ENCODE measurements at regions not wholly inside any gene's neighbourhood (a gene's known extent, or its start where the extent isn't known, plus 50 kb on each side); places are given as distances from the start of the nearest gene placed in this dataset.
"Not testable (repeated sequence)": the region's sequence is repeated elsewhere in the genome, so short reads cannot be mapped to it uniquely, and the experiment has no call there.

- in situ Hi-C loops (cut with MboI; ENCODE audit: low sequenced_read_pairs), result no loop called here
Observed at GRCh38 chr2:41222593-41222992, 770.7 kb upstream of the SLC8A1 start.

DNA sequence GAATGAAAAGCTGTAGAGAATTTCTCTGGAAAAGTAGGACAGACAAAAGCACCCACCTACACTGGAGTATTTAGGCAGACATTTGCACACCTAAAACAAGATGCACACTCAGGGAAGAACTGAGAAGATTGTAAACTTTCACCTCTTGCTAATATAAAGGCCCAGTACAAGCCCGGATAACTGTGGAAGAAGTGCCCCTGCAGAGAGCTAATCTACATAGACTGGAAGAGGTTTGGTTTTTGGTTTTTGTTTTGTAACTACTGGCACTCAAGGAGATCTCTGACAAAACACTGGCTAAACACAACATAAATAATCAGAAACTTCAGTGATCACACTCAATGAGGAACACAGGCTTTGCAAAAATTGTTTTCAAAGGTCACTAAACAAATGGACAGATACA lies 782.2 kb upstream of the SLC8A1 start:
- in situ Hi-C loops (cut with MboI; ENCODE audit: low sequenced_read_pairs), result no loop called here

- in situ Hi-C loops (cut with MboI; ENCODE audit: low sequenced_read_pairs), result no loop called here
Observed at GRCh38 chr2:41241325-41242000, 789.6 kb upstream of the SLC8A1 start.

DNA sequence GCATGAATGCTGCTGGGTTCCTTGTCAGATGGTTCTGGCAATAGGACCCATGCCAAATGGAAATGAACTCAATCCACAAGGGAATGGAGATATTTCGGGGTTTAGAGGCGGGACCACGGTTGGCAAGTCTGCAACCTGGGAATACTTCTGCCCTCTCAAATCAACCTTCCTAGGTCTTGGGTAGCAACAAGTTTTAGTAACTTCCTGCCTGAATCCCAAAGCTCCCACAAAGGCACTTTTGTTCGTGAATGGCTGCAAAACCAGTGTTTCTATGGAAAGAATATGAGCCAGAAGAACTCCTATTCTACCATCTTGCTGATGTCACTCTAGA lies 790.1 kb upstream of the SLC8A1 start:
- in situ Hi-C loops (cut with MboI; ENCODE audit: low sequenced_read_pairs), result no loop called here

DNA sequence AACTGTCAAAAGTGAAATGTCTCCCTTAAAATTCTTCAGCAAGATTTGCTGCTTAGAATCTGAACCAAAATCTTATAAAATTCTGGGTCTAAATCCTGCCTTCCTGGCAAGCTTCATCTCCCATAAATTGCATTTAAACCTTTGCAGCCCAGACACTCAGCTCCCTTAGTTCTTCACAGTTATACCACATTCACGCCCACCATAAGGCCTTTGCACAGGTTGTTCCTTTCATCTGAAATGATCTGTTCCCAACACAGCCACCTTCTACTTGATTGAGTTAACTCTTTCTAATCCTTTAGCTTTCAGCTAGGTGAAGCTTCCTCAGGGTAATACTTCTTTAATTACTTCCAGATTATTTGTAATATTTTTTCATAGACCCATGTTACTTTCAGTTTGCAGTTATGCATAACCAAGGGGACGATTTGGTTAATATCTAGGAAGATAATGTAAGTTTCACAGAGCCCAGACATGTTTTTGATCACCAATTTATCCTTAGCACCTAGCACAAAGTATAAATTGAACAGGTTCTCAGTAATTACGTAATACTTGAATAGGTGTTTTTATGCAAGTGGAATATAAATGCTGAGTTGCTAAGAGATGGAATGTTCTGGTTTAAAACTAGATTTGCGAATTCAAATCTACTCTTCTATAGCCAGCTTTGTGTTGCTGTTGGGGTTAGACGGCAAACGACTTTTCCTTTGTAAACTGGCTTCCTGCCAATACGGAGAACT lies 779.7 kb upstream of the PKDCC start:
- in situ Hi-C loops (cut with MboI; ENCODE audit: low sequenced_read_pairs), result no loop called here

DNA sequence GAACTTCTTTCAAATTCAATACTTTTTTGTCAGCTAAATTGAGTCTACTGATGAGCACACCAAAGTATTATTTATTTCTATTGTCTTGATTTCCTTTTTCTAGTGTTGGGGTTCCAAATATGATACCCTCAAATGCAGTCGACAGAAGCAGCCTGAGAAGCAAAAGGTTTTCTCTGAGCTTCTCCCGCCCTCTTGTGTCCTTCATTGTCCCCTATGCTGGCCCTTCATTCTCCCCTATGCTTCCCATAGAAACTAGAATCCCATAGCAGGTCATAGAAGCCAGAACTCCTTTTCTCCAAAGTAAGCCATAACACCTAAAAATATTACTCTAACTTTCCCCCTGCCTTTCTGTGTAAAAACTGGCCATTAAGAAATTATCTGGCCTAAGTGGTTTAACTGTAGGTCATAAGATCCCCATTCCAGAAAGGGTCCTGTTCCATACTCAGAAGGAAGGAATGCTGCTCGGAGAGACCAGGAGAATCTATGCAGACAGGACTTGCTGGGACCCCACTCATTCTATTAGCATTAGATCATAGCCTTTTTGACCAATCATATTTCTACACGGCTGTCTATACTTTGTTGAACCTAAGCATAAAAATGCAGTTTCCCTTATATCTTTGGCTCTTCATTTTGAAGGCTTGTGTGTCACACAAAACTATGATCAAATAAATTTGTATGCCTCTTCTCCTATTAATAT lies 764.6 kb upstream of the PKDCC start:
- in situ Hi-C loops (cut with MboI; ENCODE audit: low sequenced_read_pairs), result no loop called here

GRCh38 chr2:41293491-41293890 lies 754.3 kb upstream of the PKDCC start:
- in situ Hi-C loops (cut with MboI; ENCODE audit: low sequenced_read_pairs), result no loop called here

GRCh38 chr2:41294331-41294730 lies 753.5 kb upstream of the PKDCC start:
- in situ Hi-C loops (cut with MboI; ENCODE audit: low sequenced_read_pairs), result no loop called here

- in situ Hi-C loops (cut with MboI; ENCODE audit: low sequenced_read_pairs), result no loop called here
Observed at GRCh38 chr2:41313082-41313481, 734.7 kb upstream of the PKDCC start.

DNA sequence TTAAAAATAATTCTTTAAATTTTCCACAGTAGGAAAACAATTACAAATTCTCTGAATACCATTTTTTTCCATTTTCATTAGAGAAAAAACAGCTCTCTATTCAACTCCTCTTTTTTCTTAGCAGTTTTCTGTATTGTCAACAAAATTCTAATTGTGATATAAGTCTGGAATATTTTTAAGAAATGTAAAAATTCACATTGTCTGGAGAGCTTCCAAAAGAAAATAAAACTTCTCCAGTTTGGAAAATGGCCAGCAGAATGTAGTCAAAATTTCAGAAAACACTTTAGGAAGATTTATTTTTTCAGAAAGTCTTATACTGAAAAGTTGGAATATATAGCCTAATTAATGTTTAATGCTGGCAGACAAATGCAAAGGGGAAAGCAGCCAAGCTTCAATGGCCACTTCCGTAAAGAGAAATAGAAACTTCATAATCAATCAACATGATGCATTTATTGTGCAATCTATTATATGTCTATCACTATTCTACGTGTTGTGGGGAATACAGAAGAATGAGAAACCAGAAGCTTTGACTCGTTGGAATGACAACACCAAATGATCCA lies 733.2 kb upstream of the PKDCC start:
- in situ Hi-C loops (cut with MboI; ENCODE audit: low sequenced_read_pairs), result no loop called here

- in situ Hi-C loops (cut with MboI; ENCODE audit: low sequenced_read_pairs), result no loop called here
Observed at GRCh38 chr2:41319437-41319836, 728.4 kb upstream of the PKDCC start.

DNA sequence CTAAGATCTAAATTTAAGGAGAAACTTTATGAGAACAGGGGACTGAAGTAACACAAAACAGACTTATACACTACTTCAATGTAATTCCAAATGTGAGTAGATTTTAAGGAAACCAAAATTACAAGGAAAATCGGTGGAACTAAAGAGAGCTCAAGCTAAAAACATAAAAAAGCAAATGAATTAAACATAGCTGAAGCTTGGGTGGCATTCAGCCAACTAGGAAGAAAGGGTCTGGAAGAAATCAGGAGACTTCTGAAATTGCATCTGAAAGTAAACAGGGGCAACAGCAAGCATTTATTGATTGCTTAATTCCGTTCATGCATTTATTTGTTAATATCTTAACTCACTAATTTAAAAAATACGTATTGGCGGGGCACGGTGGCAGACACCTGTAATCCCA lies 727.3 kb upstream of the PKDCC start:
- in situ Hi-C loops (cut with MboI; ENCODE audit: low sequenced_read_pairs), result no loop called here

GRCh38 chr2:41321351-41321750 lies 726.5 kb upstream of the PKDCC start:
- in situ Hi-C loops (cut with MboI; ENCODE audit: low sequenced_read_pairs), result no loop called here

GRCh38 chr2:41326851-41327250 lies 721.0 kb upstream of the PKDCC start:
- in situ Hi-C loops (cut with MboI; ENCODE audit: low sequenced_read_pairs), result no loop called here

DNA sequence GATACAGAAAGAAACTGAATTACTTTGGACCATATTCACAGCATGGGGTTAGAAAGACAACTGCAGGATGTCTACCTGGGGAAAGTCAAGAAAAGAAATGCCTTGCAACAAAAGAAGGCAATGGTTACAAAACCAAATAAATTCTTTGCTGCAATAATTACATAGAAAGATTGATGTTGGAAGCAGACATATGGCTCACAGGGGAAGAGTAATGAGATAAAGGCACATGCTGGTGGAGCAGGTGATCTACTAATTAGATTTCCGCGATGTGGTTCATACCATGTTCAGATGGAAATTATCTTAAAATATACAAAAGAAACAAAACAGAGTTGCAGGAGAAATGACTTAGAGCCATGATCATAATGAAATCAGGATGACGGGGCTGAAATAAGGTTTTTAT lies 718.8 kb upstream of the PKDCC start:
- in situ Hi-C loops (cut with MboI; ENCODE audit: low sequenced_read_pairs), result no loop called here

GRCh38 chr2:41334159-41334558 lies 713.7 kb upstream of the PKDCC start:
- in situ Hi-C loops (cut with MboI; ENCODE audit: low sequenced_read_pairs), result no loop called here

DNA sequence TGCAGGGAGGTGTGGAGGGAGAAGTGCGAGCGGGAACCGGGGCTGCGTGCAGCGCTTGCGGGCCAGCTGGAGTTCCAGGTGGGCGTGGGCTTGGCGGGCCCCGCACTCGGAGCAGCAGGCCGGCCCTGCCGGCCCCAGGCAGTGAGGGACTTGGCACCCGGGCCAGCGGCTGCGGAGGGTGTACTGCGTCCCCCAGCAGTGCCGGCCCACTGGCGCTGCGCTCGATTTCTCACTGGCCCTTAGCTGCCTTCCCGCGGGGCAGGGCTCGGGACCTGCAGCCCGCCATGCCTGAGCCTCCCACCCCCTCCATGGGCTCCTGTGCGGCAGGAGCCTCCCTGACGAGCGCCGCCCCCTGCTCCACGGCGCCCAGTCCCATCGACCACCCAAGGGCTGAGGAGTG lies 712.2 kb upstream of the PKDCC start:
- in situ Hi-C loops (cut with MboI; ENCODE audit: low sequenced_read_pairs), result not testable (repeated sequence)

GRCh38 chr2:41337956-41338355 lies 709.9 kb upstream of the PKDCC start:
- in situ Hi-C loops (cut with MboI; ENCODE audit: low sequenced_read_pairs), result no loop called here

DNA sequence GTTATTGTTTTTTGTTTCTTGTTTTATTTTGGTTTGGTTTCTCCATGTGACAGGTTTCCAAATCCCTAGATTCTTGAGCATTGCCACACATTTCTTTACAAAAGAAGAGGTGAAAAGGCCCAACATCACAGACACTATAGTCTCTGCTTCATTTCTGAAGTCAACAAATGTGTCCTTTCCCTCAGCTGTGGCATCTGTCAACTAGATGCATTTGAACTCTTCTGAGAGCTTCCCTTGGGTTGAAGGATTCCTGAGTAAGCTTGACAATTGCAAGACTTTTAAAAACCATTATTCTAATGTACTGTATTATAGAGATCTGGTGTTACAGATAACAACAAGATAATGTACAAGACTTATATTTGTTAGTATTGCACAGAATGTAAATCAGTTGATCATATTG lies 703.3 kb upstream of the PKDCC start:
- in situ Hi-C loops (cut with MboI; ENCODE audit: low sequenced_read_pairs), result no loop called here

DNA sequence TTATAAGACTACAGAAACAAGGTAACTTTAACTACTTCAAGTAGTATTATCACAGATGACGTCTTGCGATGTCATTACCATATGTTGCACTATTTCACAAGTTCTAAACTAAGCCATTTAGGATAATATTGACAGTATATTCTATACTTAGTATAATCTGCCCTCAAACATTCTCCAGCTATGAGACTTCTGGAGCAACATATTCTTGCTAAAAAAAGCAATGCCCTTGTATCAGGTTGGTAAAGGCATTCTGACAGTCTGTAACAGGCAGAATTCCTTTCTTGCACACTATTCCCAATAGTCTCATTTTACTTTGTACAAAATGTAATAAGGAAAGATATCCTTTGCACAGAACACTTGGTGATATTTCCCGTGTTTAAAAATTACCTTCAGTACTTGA lies 694.8 kb upstream of the PKDCC start:
- in situ Hi-C loops (cut with MboI; ENCODE audit: low sequenced_read_pairs), result no loop called here

- in situ Hi-C loops (cut with MboI; ENCODE audit: low sequenced_read_pairs), result no loop called here
Observed at GRCh38 chr2:41355794-41356193, 692.0 kb upstream of the PKDCC start.

- in situ Hi-C loops (cut with MboI; ENCODE audit: low sequenced_read_pairs), result no loop called here
Observed at GRCh38 chr2:41364842-41365241, 683.0 kb upstream of the PKDCC start.
